ENCODE measurements at regions not wholly inside any gene's neighbourhood (a gene's known extent, or its start where the extent isn't known, plus 50 kb on each side); places are given as distances from the start of the nearest gene placed in this dataset.
"Not testable (repeated sequence)": the region's sequence is repeated elsewhere in the genome, so short reads cannot be mapped to it uniquely, and the experiment has no call there.

- no peak for DNase-seq (ENCODE audit: low read depth)
Measured at GRCh38 chr3:194249323-194250097, 101.6 kb downstream of the CPN2 start.

GRCh38 chr3:194250098-194251002 is 100.8 kb downstream of the CPN2 start:
- DNase-seq (ENCODE audit: low read depth) = peak; percentile 84

- no peak for DNase-seq (ENCODE audit: low read depth)
Measured at GRCh38 chr3:194251007-194251406, 100.1 kb downstream of the CPN2 start.

GRCh38 chr3:194251461-194251860 is 99.7 kb downstream of the CPN2 start:
- no peak for DNase-seq (ENCODE audit: low read depth)

GRCh38 chr3:194251891-194252560 is 99.1 kb downstream of the CPN2 start:
- DNase-seq (ENCODE audit: low read depth) = no peak

- no peak for DNase-seq (ENCODE audit: low read depth)
Measured at GRCh38 chr3:194253270-194253669, 97.9 kb downstream of the CPN2 start.

GRCh38 chr3:194254040-194254439 is 97.1 kb downstream of the CPN2 start:
- no peak for DNase-seq (ENCODE audit: low read depth)

- no peak for DNase-seq (ENCODE audit: low read depth)
Measured at GRCh38 chr3:194255252-194256039, 95.7 kb downstream of the CPN2 start.

- DNase-seq (ENCODE audit: low read depth) = no peak
Measured at GRCh38 chr3:194256040-194256945, 94.8 kb downstream of the CPN2 start.

- no peak for DNase-seq (ENCODE audit: low read depth)
Measured at GRCh38 chr3:194257151-194257621, 93.9 kb downstream of the CPN2 start.

GRCh38 chr3:194257916-194258668 is 93.0 kb downstream of the CPN2 start:
- no peak for DNase-seq (ENCODE audit: low read depth)

- no peak for DNase-seq (ENCODE audit: low read depth)
Measured at GRCh38 chr3:194259982-194260766, 91.0 kb downstream of the CPN2 start.

- DNase-seq (ENCODE audit: low read depth) = no peak
Measured at GRCh38 chr3:194261581-194262063, 89.5 kb downstream of the CPN2 start.

- no peak for DNase-seq (ENCODE audit: low read depth)
Measured at GRCh38 chr3:194262176-194262924, 88.8 kb downstream of the CPN2 start.

GRCh38 chr3:194262925-194263305 is 88.2 kb downstream of the CPN2 start:
- no peak for DNase-seq (ENCODE audit: low read depth)

- DNase-seq (ENCODE audit: low read depth) = not testable (repeated sequence)
Measured at GRCh38 chr3:194264631-194265504, 86.3 kb downstream of the CPN2 start.

- peak; percentile 89 for DNase-seq (ENCODE audit: low read depth)
Measured at GRCh38 chr3:194265505-194265892, 85.6 kb downstream of the CPN2 start.

All from forelimb muscle (tissue), 1 donor.